Chondrocyte (in vitro differentiated cells): ENCODE measurements at regions not wholly inside any gene's neighbourhood (a gene's known extent, or its start where the extent isn't known, plus 50 kb on each side); places are given as distances from the start of the nearest gene placed in this dataset.

Source experiments
- DNase-seq: peaks from one replicate; pipeline ENCODE4 v3.0.0; 2021; ENCODE audit warnings: mixed read lengths, low spot score
- H3K27ac Mint-ChIP-seq: one replicate; pipeline ENCODE4 v1.8.0; 2021; ENCODE audit warnings: mild to moderate bottlenecking, moderate library complexity, mixed read lengths; ENCODE audit not compliant: unreplicated experiment
- H3K27me3 Mint-ChIP-seq: 2 replicates; pipeline ENCODE4 v1.8.0; 2021; ENCODE audit warnings: low read depth, mixed read lengths
- H3K36me3 Mint-ChIP-seq: 2 replicates; pipeline ENCODE4 v1.8.0; 2021; ENCODE audit warnings: low read depth, mixed read lengths
- H3K4me1 Mint-ChIP-seq: 2 replicates; pipeline ENCODE4 v1.8.0; 2021; ENCODE audit warnings: low read depth, mild to moderate bottlenecking, mixed read lengths
- H3K4me3 Mint-ChIP-seq: one replicate; pipeline ENCODE4 v1.8.0; 2021; ENCODE audit warnings: mild to moderate bottlenecking, moderate library complexity, mixed read lengths; ENCODE audit not compliant: unreplicated experiment
- H3K9me3 Mint-ChIP-seq: 2 replicates; pipeline ENCODE4 v1.8.0; 2021; ENCODE audit warnings: low read depth, mixed read lengths
- CTCF ChIP-seq: fragments of 200-600 bp; sonication (generic); IDR thresholded peaks from 2 replicates; pipeline ENCODE4 v1.5.0; 2021; ENCODE audit warnings: antibody characterized with exemption, mild to moderate bottlenecking, moderate library complexity

GRCh38 chr6:168232528-168232927 is 87.0 kb downstream of the DACT2 start:
- Mint-ChIP-seq H3K4me3 (no peak overlapping the region), H3K36me3 (peaks cover 1% of the 10 kb centered on the region), H3K4me1 (no peaks in the 10 kb centered on the region), H3K27me3 (peaks cover 12% of the 10 kb centered on the region), H3K27ac (no peak overlapping the region), H3K9me3 (no peaks in the 10 kb centered on the region)
- TF ChIP-seq CTCF: no peak
- no peak for DNase-seq

GRCh38 chr6:168232062-168232461 is 87.5 kb downstream of the DACT2 start:
- Mint-ChIP-seq H3K9me3 (no peaks in the 10 kb centered on the region), H3K4me1 (peaks cover 1% of the 10 kb centered on the region), H3K27ac (no peak overlapping the region), H3K4me3 (no peak overlapping the region), H3K27me3 (peaks cover 12% of the 10 kb centered on the region), H3K36me3 (peaks cover 1% of the 10 kb centered on the region)
- no peak for TF ChIP-seq CTCF
- no peak for DNase-seq

- H3K4me1 Mint-ChIP-seq: peaks cover 5% of the 10 kb centered on the region
- no peak for TF ChIP-seq CTCF
- H3K36me3 Mint-ChIP-seq: peaks cover 1% of the 10 kb centered on the region
Measured at GRCh38 chr6:168231393-168231957, 88.1 kb downstream of the DACT2 start.

GRCh38 chr6:168229368-168229752 is 90.2 kb downstream of the DACT2 start:
- Mint-ChIP-seq H3K36me3 (peaks cover 1% of the 10 kb centered on the region), H3K27me3 (peaks cover 15% of the 10 kb centered on the region), H3K4me3 (no peak overlapping the region), H3K27ac (no peak overlapping the region), H3K4me1 (peaks cover 15% of the 10 kb centered on the region), H3K9me3 (no peaks in the 10 kb centered on the region)
- no peak for TF ChIP-seq CTCF
- no peak for DNase-seq

More at GRCh38 chr6:168231393-168231957, 88.1 kb downstream of the DACT2 start:
- DNase-seq: no peak
- Mint-ChIP-seq H3K27ac (no peak overlapping the region), H3K9me3 (no peaks in the 10 kb centered on the region), H3K4me3 (no peak overlapping the region), H3K27me3 (peaks cover 15% of the 10 kb centered on the region)

- Mint-ChIP-seq H3K4me3 (no peak overlapping the region), H3K27me3 (peaks cover 15% of the 10 kb centered on the region), H3K4me1 (peaks cover 15% of the 10 kb centered on the region), H3K27ac (no peak overlapping the region), H3K9me3 (no peaks in the 10 kb centered on the region), H3K36me3 (peaks cover 1% of the 10 kb centered on the region)
- DNase-seq: no peak
- no peak for TF ChIP-seq CTCF
Measured at GRCh38 chr6:168228676-168229367, 90.8 kb downstream of the DACT2 start.
